Neuron (in vitro differentiated cells): ENCODE measurements at regions not wholly inside any gene's neighbourhood (a gene's known extent, or its start where the extent isn't known, plus 50 kb on each side); places are given as distances from the start of the nearest gene placed in this dataset.

Experiments
- H2AFZ ChIP-seq: one replicate; pipeline ENCODE4 v1.6.1; 2013; ENCODE audit warnings: low read depth, mild to moderate bottlenecking, inconsistent platforms, low read length, moderate library complexity
- H3K27me3 ChIP-seq: one replicate; pipeline ENCODE4 v1.6.1; 2013; ENCODE audit warnings: low read length; ENCODE audit not compliant: insufficient read depth
- H3K36me3 ChIP-seq: one replicate; pipeline ENCODE4 v1.6.1; 2013; ENCODE audit warnings: low read length; ENCODE audit not compliant: insufficient read depth
- H3K4me1 ChIP-seq: one replicate; pipeline ENCODE4 v1.6.1; 2013; ENCODE audit warnings: low read length; ENCODE audit not compliant: insufficient read depth
- H3K4me3 ChIP-seq: 2 replicates; pipeline ENCODE4 v1.5.1; 2013; ENCODE audit warnings: mild to moderate bottlenecking, low read length, moderate library complexity
- H3K9me3 ChIP-seq: one replicate; pipeline ENCODE4 v1.6.1; 2013; ENCODE audit warnings: low read length

DNA sequence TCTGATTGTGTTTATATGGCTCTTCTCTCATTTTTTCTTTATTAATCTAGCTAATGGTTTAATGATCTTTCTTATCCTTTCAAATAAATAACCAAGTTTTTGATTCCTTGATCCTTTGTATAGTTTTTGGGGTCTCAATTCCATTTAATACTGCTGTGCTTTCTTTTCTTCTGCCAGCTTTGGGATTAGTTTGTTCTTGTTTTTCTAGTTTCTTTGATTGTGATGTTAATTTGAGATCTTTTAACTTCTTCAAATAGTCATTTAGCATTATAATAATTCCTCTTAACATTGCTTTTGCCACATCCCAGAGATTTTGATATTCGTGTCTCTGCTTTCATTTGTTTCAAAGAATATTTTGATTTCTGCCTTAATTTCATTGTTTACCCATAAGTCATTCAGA lies 1126.6 kb downstream of the NAALADL2 start:
- H2AFZ ChIP-seq, result no peak overlapping the region
- H3K4me1 ChIP-seq, result no peaks in the 10 kb centered on the region
- no peak overlapping the region for H3K4me3 ChIP-seq
- no peaks in the 10 kb centered on the region for H3K36me3 ChIP-seq
- H3K27me3 ChIP-seq, result no peaks in the 10 kb centered on the region
- H3K9me3 ChIP-seq, result peaks cover 1% of the 10 kb centered on the region

DNA sequence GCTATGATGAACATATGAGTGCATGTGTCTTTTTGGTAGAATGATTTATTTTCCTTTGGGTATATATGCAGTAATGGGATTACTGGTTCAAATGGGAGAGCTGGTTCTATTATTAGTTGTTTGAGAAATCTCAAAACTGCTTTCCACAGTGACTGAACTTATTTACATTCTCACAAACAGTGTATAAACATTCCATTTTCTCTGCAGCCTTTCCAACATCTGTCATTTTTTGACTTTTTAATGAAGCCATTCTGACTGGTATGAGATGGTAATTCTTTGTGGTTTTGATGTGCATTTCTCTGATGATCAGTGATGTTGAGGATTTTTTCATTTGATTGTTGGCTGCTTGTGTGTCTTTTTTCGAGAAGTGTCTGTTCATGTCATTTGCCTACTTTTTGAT lies 1124.2 kb downstream of the NAALADL2 start:
- Histone ChIP-seq H3K4me3 (no peak overlapping the region), H2AFZ (no peak overlapping the region), H3K9me3 (peaks cover 1% of the 10 kb centered on the region), H3K27me3 (no peaks in the 10 kb centered on the region), H3K36me3 (no peaks in the 10 kb centered on the region), H3K4me1 (no peaks in the 10 kb centered on the region)

DNA sequence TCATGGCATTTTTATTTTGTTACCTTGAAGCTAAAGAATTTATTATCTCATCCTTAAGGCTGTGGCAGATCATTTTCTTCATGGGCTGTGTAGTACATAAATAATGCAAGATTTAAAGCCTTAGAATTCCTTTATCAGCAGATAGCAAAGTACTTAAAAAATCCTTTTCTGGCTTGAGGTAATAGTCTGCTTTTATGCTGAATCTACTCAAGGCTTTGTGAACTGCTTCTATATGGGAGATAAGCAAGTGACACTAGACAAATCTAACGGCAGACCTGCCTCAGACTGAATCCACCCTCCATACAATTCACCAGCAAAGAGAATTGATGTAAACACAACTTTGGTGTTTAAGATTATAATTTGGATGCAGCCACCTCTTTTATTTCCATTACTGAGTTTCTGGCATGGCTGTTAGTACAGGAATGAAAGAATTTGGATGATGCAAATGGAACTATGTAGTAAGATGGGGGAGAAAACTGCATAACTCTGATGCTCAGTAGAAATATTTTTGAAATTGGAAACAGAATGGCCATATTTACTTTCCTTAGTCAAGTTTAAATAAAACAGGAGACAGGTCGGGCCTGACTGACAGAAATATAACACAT lies 1121.5 kb downstream of the NAALADL2 start:
- H3K9me3 ChIP-seq, result peaks cover 5% of the 10 kb centered on the region
- no peak overlapping the region for H3K4me3 ChIP-seq
- H3K27me3 ChIP-seq, result no peaks in the 10 kb centered on the region
- H2AFZ ChIP-seq, result no peak overlapping the region
- no peaks in the 10 kb centered on the region for H3K36me3 ChIP-seq
- no peaks in the 10 kb centered on the region for H3K4me1 ChIP-seq

DNA sequence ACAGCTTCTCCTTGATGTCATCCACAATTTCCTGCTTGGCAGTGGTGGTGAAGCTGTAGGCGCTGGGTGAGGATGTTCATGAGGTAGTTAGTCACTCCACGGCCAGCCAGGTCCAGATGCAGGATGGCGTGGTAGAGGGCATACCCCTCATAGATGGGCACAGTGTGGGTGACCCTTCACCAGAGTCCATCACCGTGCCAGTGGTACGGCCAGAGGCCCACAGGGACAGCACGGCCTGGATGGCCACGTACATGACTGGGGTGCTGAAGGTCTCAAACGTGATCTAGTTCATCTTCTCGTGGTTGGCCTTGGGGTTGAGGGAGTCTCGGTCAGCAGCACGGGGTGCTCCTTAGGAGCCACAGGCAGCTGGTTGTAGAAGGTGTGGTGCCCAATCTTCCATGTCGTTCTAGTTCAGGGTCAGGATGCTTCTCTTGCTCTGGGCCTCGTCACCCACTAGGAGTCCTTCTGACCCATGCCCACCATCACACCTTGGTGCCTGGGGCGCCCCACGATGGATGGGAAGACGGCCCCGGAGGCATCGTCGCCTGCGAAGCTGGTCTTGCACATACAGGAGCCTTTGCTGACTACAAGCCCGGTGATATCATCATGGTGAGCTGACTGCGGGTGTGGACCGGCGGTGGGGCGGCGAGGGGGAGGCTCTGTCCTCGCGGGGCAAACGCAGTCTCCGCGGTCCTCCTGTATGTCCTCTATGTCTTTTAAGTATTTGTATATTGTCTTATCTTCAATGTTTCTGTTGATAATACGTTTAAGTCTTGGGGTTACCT lies 1119.0 kb downstream of the NAALADL2 start:
- Histone ChIP-seq H3K4me3 (no peak overlapping the region), H3K4me1 (no peaks in the 10 kb centered on the region), H3K36me3 (no peaks in the 10 kb centered on the region), H3K27me3 (no peaks in the 10 kb centered on the region), H3K9me3 (peaks cover 5% of the 10 kb centered on the region), H2AFZ (no peak overlapping the region)

DNA sequence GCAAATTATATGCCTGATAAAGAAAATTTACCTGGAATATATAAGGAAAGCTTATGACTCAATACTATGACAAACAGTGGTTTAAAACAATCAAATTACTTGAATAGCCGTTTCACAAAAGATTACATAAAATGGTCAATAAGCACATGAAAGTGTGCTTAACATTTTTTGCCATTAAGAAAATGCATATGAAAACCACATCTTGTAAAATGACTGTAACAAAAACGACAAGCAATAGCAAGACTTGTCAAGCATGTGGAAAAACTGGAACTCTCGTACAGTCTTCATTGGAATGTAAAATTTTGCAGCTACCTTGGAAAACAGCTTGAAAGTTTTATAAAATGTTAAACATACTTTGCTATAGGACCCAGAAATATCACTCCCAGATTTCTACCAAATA lies 1110.3 kb downstream of the NAALADL2 start:
- Histone ChIP-seq H3K4me1 (no peaks in the 10 kb centered on the region), H3K9me3 (no peaks in the 10 kb centered on the region), H3K4me3 (no peak overlapping the region), H2AFZ (no peak overlapping the region), H3K36me3 (no peaks in the 10 kb centered on the region), H3K27me3 (no peaks in the 10 kb centered on the region)

DNA sequence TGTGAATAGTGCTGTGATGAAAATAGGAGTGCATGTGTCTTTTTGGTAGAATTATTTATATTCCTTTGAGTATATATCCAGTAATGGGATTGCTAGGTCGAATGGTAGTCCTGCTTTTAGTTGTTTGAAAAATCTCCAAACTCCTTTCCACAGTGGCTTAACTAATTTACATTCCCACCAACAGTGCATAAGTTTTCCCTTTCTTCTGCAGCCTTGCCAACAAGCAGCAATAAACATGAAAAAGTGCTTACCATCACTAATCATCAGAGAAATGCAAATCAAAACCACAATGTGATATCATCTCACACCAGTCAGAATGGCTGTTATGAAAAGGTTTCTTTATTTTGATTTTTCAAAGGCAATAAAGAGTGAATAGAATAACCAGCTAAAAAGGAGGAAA lies 1105.9 kb downstream of the NAALADL2 start:
- Histone ChIP-seq H2AFZ (no peak overlapping the region), H3K4me3 (no peak overlapping the region), H3K27me3 (no peaks in the 10 kb centered on the region), H3K36me3 (no peaks in the 10 kb centered on the region), H3K4me1 (no peaks in the 10 kb centered on the region), H3K9me3 (no peaks in the 10 kb centered on the region)

DNA sequence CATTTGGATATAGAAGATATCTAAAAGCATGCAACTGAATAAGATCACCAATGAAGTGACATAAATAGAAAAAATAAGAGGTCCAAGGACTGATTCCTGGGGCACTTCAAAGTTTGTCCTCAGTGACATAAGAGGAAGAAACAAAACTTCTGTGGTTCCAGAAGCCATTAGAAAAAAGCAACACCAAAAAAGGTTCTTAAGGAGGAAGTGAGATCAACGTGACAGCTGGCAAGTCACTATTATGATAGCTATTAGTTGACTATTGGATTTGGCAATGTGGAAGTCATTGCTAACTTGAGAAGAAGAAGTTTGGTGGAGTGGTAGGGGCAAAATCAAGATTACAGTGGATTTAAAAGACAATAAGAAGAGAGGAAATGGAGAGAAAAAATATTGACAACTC lies 1098.3 kb downstream of the NAALADL2 start:
- H3K27me3 ChIP-seq, result no peaks in the 10 kb centered on the region

DNA sequence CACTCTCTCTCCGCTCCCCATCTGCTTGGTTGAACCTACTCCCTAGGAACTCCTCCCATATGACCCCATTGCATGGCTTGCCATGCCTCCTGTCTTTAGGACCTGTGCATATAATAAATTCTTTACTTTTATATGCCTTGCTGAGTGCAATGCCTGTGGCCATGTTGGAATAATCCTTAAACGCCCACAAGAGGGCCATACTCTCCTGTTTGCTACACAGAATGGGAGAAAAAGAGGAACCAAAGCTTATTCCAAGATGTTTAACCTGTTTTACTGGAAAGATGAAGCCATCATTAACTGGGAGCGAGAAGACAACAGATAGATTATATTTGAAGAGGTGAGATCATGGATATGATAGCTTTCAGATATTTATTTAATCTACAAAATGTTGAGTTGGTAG lies 1097.8 kb downstream of the NAALADL2 start:
- no peaks in the 10 kb centered on the region for H3K4me1 ChIP-seq
- no peaks in the 10 kb centered on the region for H3K9me3 ChIP-seq
- no peaks in the 10 kb centered on the region for H3K36me3 ChIP-seq
- no peak overlapping the region for H2AFZ ChIP-seq
- H3K27me3 ChIP-seq, result no peaks in the 10 kb centered on the region
- no peak overlapping the region for H3K4me3 ChIP-seq

More for the DNA sequence above, 1098.3 kb downstream of the NAALADL2 start:
- no peak overlapping the region for H2AFZ ChIP-seq
- no peaks in the 10 kb centered on the region for H3K9me3 ChIP-seq
- no peaks in the 10 kb centered on the region for H3K4me1 ChIP-seq
- H3K36me3 ChIP-seq, result no peaks in the 10 kb centered on the region
- H3K4me3 ChIP-seq, result no peak overlapping the region

DNA sequence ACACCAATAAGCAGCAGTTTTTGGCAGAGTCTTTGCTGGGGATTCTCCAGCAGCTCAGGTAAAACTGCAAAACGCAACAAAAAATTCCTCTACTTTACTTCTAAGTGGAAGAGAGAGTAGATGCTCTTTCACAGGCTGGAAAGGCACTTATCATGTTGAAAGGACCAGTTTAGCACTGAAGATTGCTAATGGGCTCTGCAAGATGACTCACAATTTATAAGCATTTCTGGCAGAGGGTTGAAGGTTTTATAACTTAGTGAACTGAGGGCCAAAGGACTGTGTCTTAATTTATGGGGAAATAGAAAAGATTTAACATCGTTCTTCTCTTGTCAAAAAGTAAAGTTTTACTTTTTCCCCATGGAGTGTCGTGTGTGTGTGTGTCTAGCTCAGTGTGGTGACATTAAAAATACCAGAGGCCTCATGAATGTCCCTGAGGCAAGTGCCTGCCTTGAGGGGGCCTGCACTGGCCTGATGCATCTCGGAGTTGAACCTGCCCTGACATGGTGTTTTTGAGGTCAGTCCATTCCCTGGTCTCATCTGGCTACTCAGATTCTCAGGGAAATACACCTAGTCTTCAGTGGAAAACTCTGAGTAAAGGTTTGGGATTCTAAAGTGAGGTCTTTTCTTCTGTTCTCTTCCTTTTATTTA lies 1092.0 kb downstream of the NAALADL2 start:
- Histone ChIP-seq H3K27me3 (no peaks in the 10 kb centered on the region), H3K36me3 (no peaks in the 10 kb centered on the region), H3K9me3 (no peaks in the 10 kb centered on the region), H3K4me3 (no peak overlapping the region), H2AFZ (no peak overlapping the region), H3K4me1 (no peaks in the 10 kb centered on the region)

DNA sequence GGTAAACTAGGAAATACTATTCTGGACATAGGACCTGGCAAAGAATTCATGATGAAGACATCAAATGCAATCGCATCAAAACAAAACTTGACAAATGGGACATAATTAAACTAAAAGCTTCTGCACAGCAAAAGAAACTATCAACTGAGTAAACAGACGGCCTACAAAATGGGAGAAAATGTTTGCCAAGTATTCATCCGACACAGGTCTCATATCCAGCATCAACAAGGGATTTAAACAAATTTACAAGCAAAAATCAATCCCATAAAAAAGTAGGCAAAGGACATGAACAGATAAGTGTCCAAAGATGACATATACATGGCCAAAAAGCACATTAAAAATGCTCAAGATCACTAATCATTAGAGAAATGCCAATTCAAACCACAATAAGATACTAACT lies 1088.9 kb downstream of the NAALADL2 start:
- H3K36me3 ChIP-seq, result no peaks in the 10 kb centered on the region
- H3K4me1 ChIP-seq, result no peaks in the 10 kb centered on the region
- no peaks in the 10 kb centered on the region for H3K27me3 ChIP-seq

DNA sequence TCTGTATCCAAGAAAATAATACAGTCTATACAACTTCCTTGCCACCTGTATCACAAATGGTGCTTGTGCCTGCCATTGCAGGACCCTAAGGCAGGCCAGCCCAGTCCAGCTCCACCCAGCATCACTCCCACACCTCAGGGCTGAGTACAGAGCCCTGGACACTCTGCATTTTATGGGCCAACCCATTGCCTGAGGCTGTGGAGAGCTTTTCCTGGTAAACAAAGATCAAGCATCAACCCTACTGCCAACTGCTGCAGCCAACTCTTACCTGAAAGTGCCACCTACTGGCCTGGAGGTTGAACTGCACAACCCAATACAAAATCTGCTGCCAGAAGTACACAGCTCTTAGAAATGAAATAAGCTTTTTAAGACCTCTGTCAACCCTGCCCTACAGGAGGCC lies 1082.2 kb downstream of the NAALADL2 start:
- H2AFZ ChIP-seq, result no peak overlapping the region
- H3K36me3 ChIP-seq, result no peaks in the 10 kb centered on the region
- H3K4me1 ChIP-seq, result no peaks in the 10 kb centered on the region
- no peak overlapping the region for H3K4me3 ChIP-seq
- H3K9me3 ChIP-seq, result no peaks in the 10 kb centered on the region
- no peaks in the 10 kb centered on the region for H3K27me3 ChIP-seq

More for the DNA sequence above, 1088.9 kb downstream of the NAALADL2 start:
- H3K9me3 ChIP-seq, result no peaks in the 10 kb centered on the region
- no peak overlapping the region for H3K4me3 ChIP-seq
- H2AFZ ChIP-seq, result no peak overlapping the region

DNA sequence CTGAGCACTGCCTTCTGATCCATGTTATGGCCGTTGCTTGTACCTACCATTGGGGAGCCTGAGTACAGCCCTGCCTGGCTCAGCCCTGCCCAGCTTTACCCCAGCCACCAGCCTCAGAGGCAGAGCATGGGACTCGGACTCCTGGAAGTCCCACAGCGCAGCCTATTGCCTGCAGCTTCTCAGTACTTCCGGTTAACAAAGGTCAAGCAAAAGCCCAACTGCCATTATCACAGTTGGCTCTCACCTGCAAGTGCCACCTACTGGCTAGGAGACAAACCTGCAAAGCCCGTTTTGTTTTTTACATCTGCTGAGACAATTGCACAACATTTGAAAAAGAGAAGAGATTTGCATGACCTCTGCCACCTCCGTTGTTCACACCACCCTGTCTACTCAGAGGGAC lies 1081.7 kb downstream of the NAALADL2 start:
- no peak overlapping the region for H2AFZ ChIP-seq
- no peaks in the 10 kb centered on the region for H3K9me3 ChIP-seq
- H3K36me3 ChIP-seq, result no peaks in the 10 kb centered on the region
- no peaks in the 10 kb centered on the region for H3K4me1 ChIP-seq
- no peak overlapping the region for H3K4me3 ChIP-seq
- H3K27me3 ChIP-seq, result no peaks in the 10 kb centered on the region

DNA sequence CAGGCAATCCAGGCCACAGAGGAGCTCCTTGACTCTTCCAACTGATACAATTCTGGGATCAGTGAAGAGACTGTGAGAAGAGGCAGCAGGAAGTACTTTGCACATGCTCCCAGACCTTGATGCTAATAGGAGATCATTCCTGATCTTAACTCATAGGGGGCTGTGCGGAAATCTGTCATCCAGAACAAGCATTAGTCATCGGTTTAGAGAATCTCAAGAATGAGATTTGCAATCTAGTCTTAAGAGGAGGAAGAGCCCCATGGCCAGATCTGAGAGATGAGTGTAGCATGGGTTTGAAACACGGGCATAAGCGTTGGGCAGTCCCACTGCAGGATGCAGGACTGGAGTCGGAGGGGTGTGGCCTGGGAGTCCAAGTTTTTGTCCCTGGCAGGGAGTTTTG lies 1081.1 kb downstream of the NAALADL2 start:
- H3K4me1 ChIP-seq, result no peaks in the 10 kb centered on the region
- H2AFZ ChIP-seq, result no peak overlapping the region
- no peaks in the 10 kb centered on the region for H3K36me3 ChIP-seq
- no peaks in the 10 kb centered on the region for H3K9me3 ChIP-seq
- no peaks in the 10 kb centered on the region for H3K27me3 ChIP-seq
- H3K4me3 ChIP-seq, result no peak overlapping the region
